Naive B cell (primary cell): ENCODE measurements at regions not wholly inside any gene's neighbourhood (a gene's known extent, or its start where the extent isn't known, plus 50 kb on each side); places are given as distances from the start of the nearest gene placed in this dataset.
"Not testable (repeated sequence)": the region's sequence is repeated elsewhere in the genome, so short reads cannot be mapped to it uniquely, and the experiment has no call there.

ENCODE experiments used
- ATAC-seq, 2 donors: fragments of 150-1000 bp; cut with Tn5 transposase; 2 replicates each; pipeline ENCODE4 v1.10.0; 2021; ENCODE audit warnings: low read depth in 2 of 2, mild to moderate bottlenecking in 2 of 2, moderate library complexity in 2 of 2
- DNase-seq: peaks from one replicate; pipeline ENCODE4 v3.0.0; 2022
- H3K27ac Mint-ChIP-seq, 6 donors: one replicate each; pipeline ENCODE4 v1.8.0; 2020 to 2022; ENCODE audit warnings: mild to moderate bottlenecking in 6 of 6, mixed read lengths in 6 of 6, moderate library complexity in 5 of 6, inconsistent platforms in 2 of 6
- H3K27me3 Mint-ChIP-seq, 3 donors: one replicate each; pipeline ENCODE4 v1.8.0; 2021 to 2022; ENCODE audit warnings: mixed read lengths in 3 of 3, mild to moderate bottlenecking in 1 of 3
- H3K36me3 Mint-ChIP-seq, 2 donors: one replicate each; pipeline ENCODE4 v1.8.0; 2020 to 2022; ENCODE audit warnings: mixed read lengths in 2 of 2, inconsistent platforms in 1 of 2, mild to moderate bottlenecking in 1 of 2
- H3K4me1 Mint-ChIP-seq, 3 donors: one replicate each; pipeline ENCODE4 v1.8.0; 2020 to 2022; ENCODE audit warnings: mixed read lengths in 3 of 3, inconsistent platforms in 1 of 3, mild to moderate bottlenecking in 1 of 3, moderate library complexity in 1 of 3
- H3K4me3 Mint-ChIP-seq, 8 donors: one replicate each; pipeline ENCODE4 v1.8.0; 2020 to 2022; ENCODE audit warnings: mild to moderate bottlenecking in 8 of 8, mixed read lengths in 8 of 8, moderate library complexity in 8 of 8, inconsistent platforms in 2 of 8
- H3K9me3 Mint-ChIP-seq, 7 donors: one replicate each; pipeline ENCODE4 v1.8.0; 2020 to 2022; ENCODE audit warnings: mixed read lengths in 7 of 7, mild to moderate bottlenecking in 5 of 7, inconsistent platforms in 2 of 7, moderate library complexity in 1 of 7

DNA sequence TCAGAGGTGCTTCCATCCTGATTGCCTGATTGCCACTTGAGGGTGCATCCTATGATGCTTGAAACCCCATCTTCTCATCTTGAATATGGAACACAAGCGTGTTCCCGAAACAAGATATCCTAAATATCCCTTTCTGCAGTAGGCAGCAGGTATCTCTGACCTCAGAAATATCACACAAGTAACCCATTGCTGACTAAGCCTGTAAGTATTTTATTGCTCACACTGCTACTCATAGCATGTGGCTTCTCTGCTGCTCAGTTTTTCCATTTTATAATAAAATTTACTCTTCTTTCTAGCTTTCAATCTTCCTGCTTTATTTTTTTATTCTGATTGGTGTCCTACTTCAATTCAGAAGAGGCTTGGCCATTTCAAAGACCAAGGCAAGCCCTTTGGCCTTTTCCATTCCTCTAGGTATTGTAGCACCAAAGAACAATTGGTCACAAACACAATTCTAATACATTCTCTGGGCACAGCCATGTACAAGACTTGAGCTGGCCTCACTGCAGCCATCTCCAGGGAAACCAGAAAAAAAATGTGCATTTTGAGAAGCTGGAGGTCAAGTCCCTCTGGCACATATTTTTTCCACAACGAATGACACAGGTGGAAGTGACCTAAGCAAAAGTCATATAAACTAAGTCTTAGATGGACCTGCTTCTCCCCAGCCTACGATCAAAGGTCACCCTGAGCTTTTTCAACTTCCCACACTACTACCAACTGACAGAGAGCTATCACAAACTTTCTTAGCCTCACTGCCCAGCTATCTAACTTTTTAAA is 107.0 kb downstream of the OR13H1 start:
- no peak for ATAC-seq
- Mint-ChIP-seq H3K36me3 (no peaks in the 10 kb centered on the region), H3K27me3 (peaks cover 0 to 28% (median 2%) of the 10 kb centered on the region in 3 donors), H3K4me3 (no peak overlapping the region), H3K9me3 (peaks cover 0 to 10% (median 4%) of the 10 kb centered on the region in 7 donors), H3K4me1 (no peaks in the 10 kb centered on the region), H3K27ac (no peak overlapping the region)
- DNase-seq = no peak

GRCh38 chrX:131663726-131664125 is 119.9 kb downstream of the OR13H1 start:
- DNase-seq, H3K4me3 Mint-ChIP-seq, H3K36me3 Mint-ChIP-seq, ATAC-seq, H3K4me1 Mint-ChIP-seq, H3K9me3 Mint-ChIP-seq, H3K27ac Mint-ChIP-seq: not testable (repeated sequence)
- peaks cover 4 to 26% (median 4%) of the 10 kb centered on the region in 3 donors for H3K27me3 Mint-ChIP-seq

GRCh38 chrX:131671735-131672134 is 127.9 kb downstream of the OR13H1 start:
- Mint-ChIP-seq H3K9me3 (no peaks in the 10 kb centered on the region), H3K27me3 (no peaks in the 10 kb centered on the region), H3K27ac (no peak overlapping the region), H3K4me1 (no peaks in the 10 kb centered on the region), H3K4me3 (no peak overlapping the region), H3K36me3 (no peaks in the 10 kb centered on the region)
- ATAC-seq (no peak), DNase-seq (no peak)

- Mint-ChIP-seq H3K9me3 (no peaks in the 10 kb centered on the region), H3K4me3 (no peak overlapping the region), H3K27ac (no peak overlapping the region), H3K27me3 (peaks cover 0 to 16% (median 4%) of the 10 kb centered on the region in 3 donors), H3K4me1 (peaks cover 0 to 5% (median 0%) of the 10 kb centered on the region in 3 donors), H3K36me3 (no peaks in the 10 kb centered on the region)
- DNase-seq (no peak), ATAC-seq (no peak)
Observed at GRCh38 chrX:131675596-131676194, 131.8 kb downstream of the OR13H1 start.

DNA sequence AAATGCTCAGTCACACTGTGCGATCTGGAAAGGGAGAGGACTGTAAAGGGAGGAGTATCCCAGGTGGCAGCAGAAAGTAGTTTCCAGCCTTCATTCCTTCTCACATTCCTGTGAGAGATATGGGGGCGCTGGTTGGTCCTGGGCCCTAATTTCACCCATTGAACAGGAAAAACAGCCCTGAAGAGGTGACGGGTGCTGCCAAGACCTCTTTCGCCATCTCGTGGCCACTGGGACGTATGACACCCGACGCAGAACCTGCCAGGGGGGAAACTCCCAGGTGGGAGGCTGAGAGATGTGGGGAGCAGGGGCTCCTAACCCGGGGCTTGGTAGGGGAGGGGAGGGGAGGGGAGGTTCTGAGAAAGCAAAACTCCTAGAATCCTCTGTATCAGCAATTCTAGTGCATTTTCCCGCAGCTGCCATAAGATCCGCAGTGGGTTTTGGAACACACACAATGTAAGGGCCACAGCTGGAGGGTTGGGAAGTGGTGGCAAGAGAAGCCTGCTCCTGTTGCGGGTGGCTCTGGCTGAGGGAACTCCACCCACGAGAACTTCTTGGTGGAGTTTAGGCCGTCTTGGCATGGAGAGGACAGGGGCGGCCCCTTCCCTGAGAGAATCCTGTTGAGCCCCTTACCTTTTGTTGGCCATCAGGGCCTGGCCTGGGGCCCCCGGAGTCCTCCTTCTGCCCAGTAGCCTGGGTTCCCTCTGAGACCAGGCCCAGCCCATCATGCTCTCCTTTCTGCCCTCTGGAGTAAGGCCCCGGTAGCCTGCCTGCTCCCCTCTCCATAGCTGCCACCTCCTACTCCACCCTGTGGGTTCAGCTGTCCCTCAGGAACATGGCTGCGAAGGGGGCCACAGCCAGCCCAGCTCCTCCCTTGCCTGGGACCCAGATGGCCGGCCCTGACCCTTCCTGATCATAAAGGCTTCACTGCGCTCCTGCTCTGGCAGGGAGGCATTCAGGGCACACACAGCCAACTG is 134.1 kb downstream of the OR13H1 start:
- Mint-ChIP-seq H3K27me3 (peaks cover 0 to 16% (median 4%) of the 10 kb centered on the region in 3 donors), H3K4me1 (peaks cover 0 to 5% (median 0%) of the 10 kb centered on the region in 3 donors), H3K27ac (peak overlapping the region in 2 of 6 donors; percentile 18 to 85), H3K9me3 (no peaks in the 10 kb centered on the region), H3K36me3 (no peaks in the 10 kb centered on the region), H3K4me3 (no peak overlapping the region)
- peak; percentile 20 for DNase-seq
- peak in 1 of 2 donors; percentile 33 for ATAC-seq

DNA sequence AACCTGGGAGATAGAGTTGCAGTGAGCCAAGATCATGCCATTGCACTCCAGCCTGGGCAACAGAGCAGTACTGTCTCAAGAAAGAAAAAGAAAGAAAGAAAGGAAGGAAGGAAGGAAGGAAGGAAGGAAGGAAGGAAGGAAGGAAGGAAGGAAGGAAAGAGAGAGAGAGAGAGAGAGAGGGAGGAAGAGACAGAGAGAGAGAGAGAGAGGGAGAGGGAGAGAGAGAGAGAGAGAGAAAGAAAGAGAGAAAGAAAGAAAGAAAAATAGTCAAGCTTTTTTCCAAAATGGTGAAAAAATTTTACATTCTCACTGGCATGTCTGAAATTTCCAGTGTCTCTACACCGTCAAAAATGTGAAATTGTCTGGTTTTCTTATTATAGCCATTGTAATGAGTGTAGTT is 138.9 kb downstream of the OR13H1 start:
- Mint-ChIP-seq H3K27me3 (peaks cover 0 to 26% (median 4%) of the 10 kb centered on the region in 3 donors), H3K27ac (peak overlapping the region in 2 of 6 donors; percentile 40 to 82)
- DNase-seq, H3K36me3 Mint-ChIP-seq, H3K4me1 Mint-ChIP-seq, H3K9me3 Mint-ChIP-seq, ATAC-seq, H3K4me3 Mint-ChIP-seq: not testable (repeated sequence)

DNA sequence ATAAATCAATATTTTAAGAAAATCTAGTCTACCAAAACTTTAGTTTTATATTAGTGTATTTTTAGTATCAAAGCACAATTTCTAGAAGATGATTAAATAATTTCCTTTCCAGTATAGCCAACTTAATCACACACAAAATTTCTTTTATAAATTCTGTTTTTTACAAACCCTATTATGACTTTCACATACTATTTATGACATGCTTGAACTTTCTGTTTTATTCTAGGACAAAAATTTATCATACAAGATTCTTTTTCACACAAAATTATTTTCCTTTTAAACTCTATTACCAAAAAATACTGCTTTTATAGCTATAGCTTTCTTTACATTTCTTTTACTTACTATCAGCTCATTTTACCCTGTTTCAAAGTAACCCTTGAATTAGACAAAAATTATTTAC is 149.5 kb downstream of the OR13H1 start:
- no peak for ATAC-seq
- no peak for DNase-seq
- Mint-ChIP-seq H3K27ac (no peak overlapping the region), H3K27me3 (peaks cover 0 to 7% (median 0%) of the 10 kb centered on the region in 3 donors), H3K36me3 (peaks cover 0 to 8% of the 10 kb centered on the region in 2 donors), H3K4me3 (no peak overlapping the region), H3K9me3 (peaks cover 0 to 10% (median 3%) of the 10 kb centered on the region in 7 donors), H3K4me1 (peaks cover 0 to 4% (median 4%) of the 10 kb centered on the region in 3 donors)

DNA sequence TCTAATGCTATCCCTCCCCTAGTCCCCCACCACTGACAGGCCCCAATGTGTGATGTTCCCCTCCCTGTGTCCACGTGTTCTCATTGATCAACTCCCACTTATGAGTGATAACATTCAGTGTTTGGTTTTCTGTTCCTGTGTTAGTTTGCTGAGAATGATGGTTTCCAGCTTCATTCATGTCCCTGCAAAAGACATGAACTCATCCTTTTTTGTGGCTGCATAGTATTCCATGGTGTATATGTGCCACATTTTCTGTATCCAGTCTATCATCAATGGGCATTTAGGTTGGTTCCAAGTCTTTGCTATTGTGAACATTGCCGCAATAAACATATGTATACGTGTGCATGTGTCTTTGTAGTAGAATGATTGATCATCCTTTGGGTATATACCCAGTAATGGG is 153.1 kb downstream of the OR13H1 start:
- ATAC-seq, H3K27ac Mint-ChIP-seq, H3K4me3 Mint-ChIP-seq, H3K4me1 Mint-ChIP-seq, H3K36me3 Mint-ChIP-seq, DNase-seq, H3K27me3 Mint-ChIP-seq: not testable (repeated sequence)
- peaks cover 0 to 10% (median 0%) of the 10 kb centered on the region in 7 donors for H3K9me3 Mint-ChIP-seq

DNA sequence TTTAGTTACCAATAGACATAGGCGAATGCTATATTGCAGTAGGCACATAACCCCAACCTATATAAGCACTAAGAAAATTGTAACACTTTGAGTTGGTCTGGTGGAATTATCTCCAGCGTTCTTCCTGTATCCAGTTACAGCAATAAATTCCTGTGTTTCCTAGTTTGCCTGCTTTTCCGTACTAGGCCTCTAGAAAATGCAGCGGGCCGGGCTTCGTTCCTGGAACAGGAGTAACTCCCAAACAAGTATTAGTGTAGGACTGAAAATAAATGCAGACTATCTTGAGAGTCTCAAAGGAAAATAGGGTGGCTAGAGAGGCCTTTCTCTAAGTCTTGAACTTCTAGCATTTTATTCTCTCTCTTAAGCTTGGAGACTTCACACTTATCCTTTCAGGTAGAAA is 159.8 kb downstream of the OR13H1 start:
- Mint-ChIP-seq H3K27me3 (no peaks in the 10 kb centered on the region), H3K4me1 (peaks cover 0 to 12% (median 4%) of the 10 kb centered on the region in 3 donors), H3K9me3 (no peaks in the 10 kb centered on the region), H3K27ac (peak overlapping the region in 4 of 6 donors; percentile 0 to 95 (median 90)), H3K4me3 (peak overlapping the region in 5 of 8 donors; percentile 85 to 97 (median 94)), H3K36me3 (no peaks in the 10 kb centered on the region)
- DNase-seq (peak; percentile 10), ATAC-seq (no peak)

DNA sequence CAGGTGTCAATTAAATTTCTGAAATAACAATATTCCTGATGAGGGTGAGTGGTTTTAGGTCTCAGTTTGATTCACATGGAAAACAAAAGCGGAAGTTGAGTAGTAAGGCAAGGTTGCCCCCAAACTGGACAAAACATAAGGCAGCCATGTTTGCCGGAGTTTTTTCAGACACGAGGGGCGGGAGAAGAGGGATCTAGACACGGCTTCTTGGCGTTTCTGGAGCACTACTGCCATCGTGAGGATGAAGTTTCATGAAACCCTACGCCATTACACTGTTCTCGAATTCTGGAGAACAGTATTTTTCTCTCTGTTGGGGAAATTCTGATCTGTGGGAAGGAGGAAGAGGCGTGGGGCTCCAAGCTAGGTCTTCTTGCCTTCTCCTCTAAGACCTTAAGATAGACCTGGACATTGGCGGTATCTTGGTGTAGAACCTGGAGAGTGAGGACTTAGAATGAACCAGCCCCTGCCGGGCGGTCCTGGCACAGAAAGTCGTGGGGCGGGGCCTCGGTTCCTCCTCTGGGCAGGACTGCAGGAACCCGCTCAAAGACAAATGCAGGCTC is 160.3 kb downstream of the OR13H1 start:
- peak; percentile 83 for DNase-seq
- H3K4me3 Mint-ChIP-seq = peak overlapping the region in 6 of 8 donors; percentile 85 to 97 (median 94)
- no peaks in the 10 kb centered on the region for H3K36me3 Mint-ChIP-seq
- peak in 1 of 2 donors; percentile 63 for ATAC-seq
- peaks cover 0 to 12% (median 4%) of the 10 kb centered on the region in 3 donors for H3K4me1 Mint-ChIP-seq
- peak overlapping the region in 5 of 6 donors; percentile 82 to 96 (median 92) for H3K27ac Mint-ChIP-seq
- H3K9me3 Mint-ChIP-seq = no peaks in the 10 kb centered on the region
- no peaks in the 10 kb centered on the region for H3K27me3 Mint-ChIP-seq

DNA sequence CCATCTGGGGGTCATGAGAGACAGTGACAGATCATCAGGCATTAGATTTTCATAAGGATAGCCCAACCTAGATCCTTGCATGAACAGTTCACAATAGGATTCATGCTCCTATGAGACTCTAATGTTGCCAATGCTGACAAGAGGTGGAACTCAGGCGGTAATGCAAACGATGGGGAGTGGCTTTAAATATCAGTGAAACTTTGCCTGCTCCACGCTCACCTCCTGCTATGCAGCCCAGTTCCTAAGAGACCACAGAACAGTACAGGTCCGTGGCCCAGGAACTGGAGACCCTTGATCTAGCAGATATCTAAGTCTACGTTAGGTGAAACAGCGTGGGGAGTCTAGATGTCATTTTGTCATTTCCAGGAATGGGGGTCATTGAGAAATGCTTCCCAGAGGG is 165.7 kb downstream of the OR13H1 start:
- peaks cover 0 to 15% (median 0%) of the 10 kb centered on the region in 3 donors for H3K4me1 Mint-ChIP-seq
- H3K9me3 Mint-ChIP-seq = peaks cover 0 to 2% (median 0%) of the 10 kb centered on the region in 7 donors
- H3K4me3 Mint-ChIP-seq = no peak overlapping the region
- ATAC-seq (no peak), DNase-seq (no peak)
- H3K27ac Mint-ChIP-seq = no peak overlapping the region
- H3K36me3 Mint-ChIP-seq = no peaks in the 10 kb centered on the region
- H3K27me3 Mint-ChIP-seq = no peaks in the 10 kb centered on the region

- Mint-ChIP-seq H3K9me3 (peaks cover 0 to 2% (median 0%) of the 10 kb centered on the region in 7 donors), H3K27me3 (no peaks in the 10 kb centered on the region), H3K36me3 (no peaks in the 10 kb centered on the region), H3K4me3 (peak overlapping the region in 6 of 8 donors; percentile 52 to 92 (median 86)), H3K27ac (peak overlapping the region in 2 of 6 donors; percentile 28 to 77), H3K4me1 (peaks cover 0 to 10% (median 0%) of the 10 kb centered on the region in 3 donors)
- DNase-seq (no peak), ATAC-seq (no peak)
Observed at GRCh38 chrX:131711478-131711867, 167.6 kb downstream of the OR13H1 start.

DNA sequence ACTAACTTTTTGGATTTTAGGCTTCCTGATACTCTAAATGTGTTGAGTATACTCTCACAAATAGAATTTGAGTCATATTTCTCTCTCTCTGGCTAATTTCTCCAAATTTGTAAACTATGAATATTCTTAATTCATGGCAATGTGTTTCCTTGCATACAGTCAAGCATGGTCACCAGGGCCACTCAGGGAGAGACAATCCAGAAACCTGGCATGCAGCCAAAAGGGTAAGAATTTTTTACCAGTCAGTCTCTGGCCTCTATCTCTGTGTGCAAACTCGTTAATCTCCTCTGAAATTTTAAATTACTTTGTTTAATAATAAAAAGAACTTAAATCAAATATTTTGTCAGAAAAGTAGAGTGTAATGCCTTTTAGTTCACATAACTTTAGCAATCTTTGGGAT is 179.8 kb downstream of the OR13H1 start:
- Mint-ChIP-seq H3K27ac (no peak overlapping the region), H3K9me3 (peaks cover 4 to 25% (median 18%) of the 10 kb centered on the region in 7 donors), H3K27me3 (no peaks in the 10 kb centered on the region), H3K4me3 (peak overlapping the region in 1 of 8 donors; percentile 47), H3K4me1 (peaks cover 0 to 29% (median 13%) of the 10 kb centered on the region in 3 donors), H3K36me3 (peaks cover 0 to 6% of the 10 kb centered on the region in 2 donors)
- ATAC-seq = no peak
- DNase-seq = no peak
